Limb (tissue), 2 donors: ENCODE measurements at regions not wholly inside any gene's neighbourhood (a gene's known extent, or its start where the extent isn't known, plus 50 kb on each side); places are given as distances from the start of the nearest gene placed in this dataset.

Experiments
- DNase-seq, 2 donors: peaks; one replicate each; pipeline ENCODE4 v3.0.0-alpha.2; 2016; ENCODE audit errors: extremely low spot score in 2 of 2

- peak; percentile 83 to 85 for DNase-seq
Measured at GRCh38 chr2:42859006-42859552, 66.7 kb upstream of the HAAO start.

- no peak for DNase-seq
Measured at GRCh38 chr2:42858140-42859005, 66.0 kb upstream of the HAAO start.

- no peak for DNase-seq
Measured at GRCh38 chr2:42856891-42857632, 64.7 kb upstream of the HAAO start.

- DNase-seq: no peak
Measured at GRCh38 chr2:42856106-42856860, 63.9 kb upstream of the HAAO start.

- no peak for DNase-seq
Measured at GRCh38 chr2:42855221-42855970, 63.0 kb upstream of the HAAO start.

GRCh38 chr2:42854207-42854818 is 61.9 kb upstream of the HAAO start:
- DNase-seq: peak in 1 of 2 donors; percentile 58

- DNase-seq: no peak
Measured at GRCh38 chr2:42853549-42854206, 61.3 kb upstream of the HAAO start.

- no peak for DNase-seq
Measured at GRCh38 chr2:42852798-42853197, 60.4 kb upstream of the HAAO start.

GRCh38 chr2:42851740-42852250 is 59.4 kb upstream of the HAAO start:
- no peak for DNase-seq

GRCh38 chr2:42851186-42851585 is 58.8 kb upstream of the HAAO start:
- no peak for DNase-seq

GRCh38 chr2:42850016-42850805 is 57.8 kb upstream of the HAAO start:
- no peak for DNase-seq

- DNase-seq: no peak
Measured at GRCh38 chr2:42849311-42849710, 56.9 kb upstream of the HAAO start.

GRCh38 chr2:42848726-42849290 is 56.4 kb upstream of the HAAO start:
- DNase-seq: no peak

- DNase-seq: no peak
Measured at GRCh38 chr2:42848265-42848664, 55.9 kb upstream of the HAAO start.

- no peak for DNase-seq
Measured at GRCh38 chr2:42847596-42848151, 55.3 kb upstream of the HAAO start.

GRCh38 chr2:42846932-42847595 is 54.7 kb upstream of the HAAO start:
- DNase-seq: no peak

- DNase-seq: no peak
Measured at GRCh38 chr2:42846026-42846425, 53.6 kb upstream of the HAAO start.
